HCT116 (cell line): ENCODE measurements at regions not wholly inside any gene's neighbourhood (a gene's known extent, or its start where the extent isn't known, plus 50 kb on each side); places are given as distances from the start of the nearest gene placed in this dataset.

Experiments used
- ATAC-seq: fragments of 200-7000 bp; cut with Tn5 transposase; 2 replicates; pipeline ENCODE4 v1.9.1; 2020; ENCODE audit warnings: mild to moderate bottlenecking, moderate library complexity
- BruUV-seq: library from RNA; stranded (reverse); fragments of 400-500 nt; replicated peaks from 2 replicates; lab custom pipeline; 2021; lab: Mats Ljungman, UMichigan
- CTCF ChIA-PET: fragments of 300-600 bp; sonication (Branson Sonifier 250); formaldehyde crosslinking; loops from one replicate; lab custom pipeline; 2021; ENCODE audit warnings: antibody characterized with exemption; lab: Charles Lee
- POLR2A ChIA-PET: fragments of 300-600, 350-600 bp; sonication (Branson Sonifier 250); formaldehyde crosslinking; loops from one replicate; lab custom pipeline; 2021; ENCODE audit warnings: antibody characterized with exemption; lab: Charles Lee
- RAD21 ChIA-PET, 2 experiments: fragments of 300-600 bp; sonication (Branson Sonifier 250); formaldehyde crosslinking; loops; one replicate each; lab custom pipeline; 2023; ENCODE audit warnings: low total read pairs in 2 of 2; ENCODE audit not compliant: uncharacterized antibody in 2 of 2, unreplicated experiment in 2 of 2, low non-redundant PET in 1 of 2; lab: Charles Lee
- DNase-seq: peaks from one replicate; pipeline ENCODE4 v3.0.0-alpha.2; 2010; ENCODE audit warnings: low read depth, low spot score
- H2AFZ ChIP-seq: fragments of 200-600 bp; shearing (Covaris generic), sonication (generic); 2 replicates; pipeline ENCODE4 v1.6.1; 2017; ENCODE audit warnings: low read depth, mixed run types, mixed read lengths, antibody characterized with exemption, low read length; ENCODE audit not compliant: poor library complexity, severe bottlenecking
- H3K27ac ChIP-seq: 2 replicates; pipeline ENCODE4 v1.5.1; 2012; ENCODE audit warnings: low read depth, low read length
- H3K27me3 ChIP-seq: fragments of 200-600 bp; sonication (generic); 2 replicates; pipeline ENCODE4 v1.6.1; 2016; ENCODE audit warnings: mixed run types, low read length, mixed read lengths; ENCODE audit not compliant: insufficient read depth
- H3K36me3 ChIP-seq, 2 experiments: fragments of 200-500 bp in 1 of 2; fragments of 200-600 bp in 1 of 2; sonication (Bioruptor generic) in 1 of 2; sonication (generic) in 1 of 2; 2 replicates each; pipeline versions ENCODE4 v1.5.1 to v1.6.1; 2014 to 2016; ENCODE audit warnings: low read length in 2 of 2, inconsistent platforms in 1 of 2, mixed read lengths in 1 of 2, mixed run types in 1 of 2; ENCODE audit not compliant: insufficient read depth in 2 of 2, control insufficient read depth in 1 of 2
- H3K4me1 ChIP-seq, 2 experiments: fragments of 200-600 bp in 1 of 2; sonication (generic) in 1 of 2; 2 replicates each; pipeline versions ENCODE4 v1.5.1 to v1.6.1; 2012 to 2017; ENCODE audit warnings: low read length in 2 of 2, inconsistent platforms in 1 of 2, mild to moderate bottlenecking in 1 of 2, mixed read lengths in 1 of 2, mixed run types in 1 of 2, moderate library complexity in 1 of 2; ENCODE audit not compliant: insufficient read depth in 2 of 2, control insufficient read depth in 1 of 2
- H3K4me2 ChIP-seq: fragments of 200-600 bp; sonication (generic); 2 replicates; pipeline ENCODE4 v1.6.1; 2017; ENCODE audit warnings: mixed run types, low read length, mixed read lengths
- H3K4me3 ChIP-seq, 2 experiments: fragments of 200-600 bp in 1 of 2; sonication (generic) in 1 of 2; replicated peaks in 1 of 2; 2 replicates each; pipeline ENCODE4 v1.5.1; 2011 to 2016; ENCODE audit warnings: low read length in 2 of 2, control low read depth in 1 of 2, low read depth in 1 of 2, mild to moderate bottlenecking in 1 of 2, mixed read lengths in 1 of 2, mixed run types in 1 of 2
- H3K79me2 ChIP-seq: fragments of 200-600 bp; sonication (generic); 2 replicates; pipeline ENCODE4 v1.6.1; 2017; ENCODE audit warnings: mild to moderate bottlenecking, mixed run types, low read length, moderate library complexity, mixed read lengths; ENCODE audit not compliant: insufficient read depth
- H3K9ac ChIP-seq: fragments of 200-600 bp; sonication (generic); 2 replicates; pipeline ENCODE4 v1.6.1; 2016; ENCODE audit warnings: low read length, mixed read lengths
- H3K9me2 ChIP-seq: fragments of 200-600 bp; sonication (generic), shearing (Covaris generic); 2 replicates; pipeline ENCODE4 v1.6.1; 2017; ENCODE audit warnings: mixed run types, mild to moderate bottlenecking, moderate library complexity; ENCODE audit not compliant: insufficient read depth
- H3K9me3 ChIP-seq, 2 experiments: fragments of 200-500 bp in 1 of 2; fragments of 200-600 bp in 1 of 2; sonication (Bioruptor generic) in 1 of 2; sonication (generic) in 1 of 2; 2 replicates each; pipeline ENCODE4 v1.6.1; 2014 to 2017; ENCODE audit warnings: low read length in 2 of 2, mixed read lengths in 2 of 2, inconsistent platforms in 1 of 2, low read depth in 1 of 2, mild to moderate bottlenecking in 1 of 2, mixed run types in 1 of 2, moderate library complexity in 1 of 2; ENCODE audit not compliant: control insufficient read depth in 1 of 2, insufficient read depth in 1 of 2
- H4K20me1 ChIP-seq: fragments of 200-600 bp; sonication (generic), shearing (Covaris generic); 2 replicates; pipeline ENCODE4 v1.6.1; 2017; ENCODE audit warnings: mixed run types, mild to moderate bottlenecking, moderate library complexity; ENCODE audit not compliant: insufficient read depth
- ATF3 ChIP-seq: IDR thresholded peaks from 2 replicates; pipeline ENCODE4 v1.6.1; 2012
- CBX3 ChIP-seq: IDR thresholded peaks from 2 replicates; pipeline ENCODE4 v1.6.1; 2012; ENCODE audit warnings: low read depth
- CEBPB ChIP-seq: IDR thresholded peaks from 2 replicates; pipeline ENCODE4 v1.6.1; 2012; ENCODE audit warnings: low read depth
- ELF1 ChIP-seq: IDR thresholded peaks from 2 replicates; pipeline ENCODE4 v1.6.1; 2012; ENCODE audit warnings: low read depth, borderline replicate concordance
- EZH2 ChIP-seq: fragments of 200-600 bp; sonication (generic); IDR thresholded peaks from 2 replicates; pipeline ENCODE4 v1.6.1; 2017; ENCODE audit warnings: antibody characterized with exemption, mixed run types
- EZH2phosphoT487 ChIP-seq: fragments of 200-600 bp; IDR thresholded peaks from 2 replicates; pipeline ENCODE4 v1.6.1; 2018; ENCODE audit warnings: antibody characterized with exemption, borderline replicate concordance
- FOSL1 ChIP-seq: IDR thresholded peaks from 2 replicates; pipeline ENCODE4 v1.6.1; 2012; ENCODE audit warnings: low read depth
- JUND ChIP-seq: IDR thresholded peaks from 2 replicates; pipeline ENCODE4 v1.6.1; 2012
- POLR2A ChIP-seq: IDR thresholded peaks from 2 replicates; pipeline ENCODE4 v1.7.0; 2011; ENCODE audit warnings: borderline replicate concordance; ENCODE audit not compliant: insufficient read depth, insufficient read length; ENCODE audit errors: extremely low read depth
- POLR2AphosphoS5 ChIP-seq: IDR thresholded peaks from 2 replicates; pipeline ENCODE4 v1.6.1; 2011; ENCODE audit warnings: mild to moderate bottlenecking, low read depth, low read length, moderate library complexity
- SP1 ChIP-seq: IDR thresholded peaks from 2 replicates; pipeline ENCODE4 v1.6.1; 2012; ENCODE audit warnings: low read depth
- YY1 ChIP-seq: IDR thresholded peaks from 2 replicates; pipeline ENCODE4 v1.6.1; 2011; ENCODE audit warnings: low read length, low read depth, moderate library complexity, mild to moderate bottlenecking; ENCODE audit not compliant: insufficient replicate concordance; ENCODE audit errors: extremely low read depth
- ZBTB33 ChIP-seq: IDR thresholded peaks from 2 replicates; pipeline ENCODE4 v1.6.1; 2011; ENCODE audit warnings: mild to moderate bottlenecking, low read length, moderate library complexity; ENCODE audit not compliant: insufficient replicate concordance; ENCODE audit errors: extremely low read depth
- ZFX ChIP-seq: fragments of 450-650 bp; IDR thresholded peaks from 2 replicates; pipeline ENCODE4 v1.6.1; 2017
- ZNF274 ChIP-seq: fragments of 200-500 bp; sonication (Bioruptor generic); IDR thresholded peaks from 2 replicates; pipeline ENCODE4 v1.6.1; 2014; ENCODE audit warnings: mild to moderate bottlenecking, low read depth, low read length, inconsistent platforms
- intact Hi-C: fragments of 100-400 bp; cut with micrococcal nuclease; formaldehyde crosslinking; loops from 2 replicates; pipeline ENCODE4 v1.10.0; 2022
- TF ChIP-seq, protein P1 (sequence below): IDR thresholded peaks from 2 replicates; pipeline ENCODE4 v1.6.1; 2012; ENCODE audit warnings: low read depth
- TF ChIP-seq, protein P2 (sequence below): IDR thresholded peaks from 2 replicates; pipeline ENCODE4 v1.6.1; 2012

DNA sequence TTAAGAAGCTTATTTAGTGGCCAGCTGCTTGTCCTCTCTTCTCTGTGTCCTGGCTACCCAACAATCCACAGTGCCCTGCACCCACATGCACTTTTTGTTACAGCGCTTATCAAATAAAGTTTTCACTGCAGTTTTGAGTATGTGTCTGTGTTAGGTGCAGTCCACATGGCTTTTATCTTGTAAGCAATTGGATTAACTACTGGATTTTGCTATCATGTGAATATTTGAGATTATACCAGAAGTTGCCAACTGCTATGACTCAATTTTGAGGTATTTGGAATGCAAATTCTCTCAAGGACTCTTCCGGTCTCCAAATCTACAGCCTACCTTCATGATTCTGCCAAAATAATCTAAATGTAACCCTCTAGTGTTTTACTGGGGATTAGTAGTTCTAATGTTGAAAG, 690.2 kb downstream of the NR2F1-AS1 start:
- no peak overlapping the region for H3K4me3 ChIP-seq
- H3K9me3 ChIP-seq, result no peaks in the 10 kb centered on the region
- no peaks in the 10 kb centered on the region for H3K4me1 ChIP-seq
- ChIA-PET CTCF (no interaction called here), POLR2A (no interaction called here), RAD21 (no interaction called here)
- no peaks in the 10 kb centered on the region for H3K27me3 ChIP-seq
- TF ChIP-seq CEBPB (no peak), JUND (no peak), YY1 (no peak), CBX3 (no peak), POLR2A (no peak), EZH2phosphoT487 (no peak), ZBTB33 (no peak), FOSL1 (no peak), SP1 (no peak), POLR2AphosphoS5 (no peak), ELF1 (no peak), EZH2 (no peak), ZNF274 (no peak), ZFX (no peak), ATF3 (no peak)
- TF ChIP-seq, protein P1, sequence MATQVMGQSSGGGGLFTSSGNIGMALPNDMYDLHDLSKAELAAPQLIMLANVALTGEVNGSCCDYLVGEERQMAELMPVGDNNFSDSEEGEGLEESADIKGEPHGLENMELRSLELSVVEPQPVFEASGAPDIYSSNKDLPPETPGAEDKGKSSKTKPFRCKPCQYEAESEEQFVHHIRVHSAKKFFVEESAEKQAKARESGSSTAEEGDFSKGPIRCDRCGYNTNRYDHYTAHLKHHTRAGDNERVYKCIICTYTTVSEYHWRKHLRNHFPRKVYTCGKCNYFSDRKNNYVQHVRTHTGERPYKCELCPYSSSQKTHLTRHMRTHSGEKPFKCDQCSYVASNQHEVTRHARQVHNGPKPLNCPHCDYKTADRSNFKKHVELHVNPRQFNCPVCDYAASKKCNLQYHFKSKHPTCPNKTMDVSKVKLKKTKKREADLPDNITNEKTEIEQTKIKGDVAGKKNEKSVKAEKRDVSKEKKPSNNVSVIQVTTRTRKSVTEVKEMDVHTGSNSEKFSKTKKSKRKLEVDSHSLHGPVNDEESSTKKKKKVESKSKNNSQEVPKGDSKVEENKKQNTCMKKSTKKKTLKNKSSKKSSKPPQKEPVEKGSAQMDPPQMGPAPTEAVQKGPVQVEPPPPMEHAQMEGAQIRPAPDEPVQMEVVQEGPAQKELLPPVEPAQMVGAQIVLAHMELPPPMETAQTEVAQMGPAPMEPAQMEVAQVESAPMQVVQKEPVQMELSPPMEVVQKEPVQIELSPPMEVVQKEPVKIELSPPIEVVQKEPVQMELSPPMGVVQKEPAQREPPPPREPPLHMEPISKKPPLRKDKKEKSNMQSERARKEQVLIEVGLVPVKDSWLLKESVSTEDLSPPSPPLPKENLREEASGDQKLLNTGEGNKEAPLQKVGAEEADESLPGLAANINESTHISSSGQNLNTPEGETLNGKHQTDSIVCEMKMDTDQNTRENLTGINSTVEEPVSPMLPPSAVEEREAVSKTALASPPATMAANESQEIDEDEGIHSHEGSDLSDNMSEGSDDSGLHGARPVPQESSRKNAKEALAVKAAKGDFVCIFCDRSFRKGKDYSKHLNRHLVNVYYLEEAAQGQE, result no peak
- TF ChIP-seq, protein P2, sequence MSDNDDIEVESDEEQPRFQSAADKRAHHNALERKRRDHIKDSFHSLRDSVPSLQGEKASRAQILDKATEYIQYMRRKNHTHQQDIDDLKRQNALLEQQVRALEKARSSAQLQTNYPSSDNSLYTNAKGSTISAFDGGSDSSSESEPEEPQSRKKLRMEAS, result no peak
- ATAC-seq, result no peak
- DNase-seq, result no peak
- H3K27ac ChIP-seq, result no peak overlapping the region
- intact Hi-C loops, result no loop called here
- no peaks in the 10 kb centered on the region for H3K36me3 ChIP-seq
- BruUV-seq, result no TSS peak
- H3K79me2 ChIP-seq, result no peaks in the 10 kb centered on the region
- H3K9me2 ChIP-seq, result no peaks in the 10 kb centered on the region
- H3K9ac ChIP-seq, result no peak overlapping the region
- H2AFZ ChIP-seq, result no peak overlapping the region
- no peaks in the 10 kb centered on the region for H4K20me1 ChIP-seq
- no peak overlapping the region for H3K4me2 ChIP-seq
